ENCODE measurements at regions not wholly inside any gene's neighbourhood (a gene's known extent, or its start where the extent isn't known, plus 50 kb on each side); places are given as distances from the start of the nearest gene placed in this dataset.

- Histone ChIP-seq H3K36me3 (ENCODE audit: control insufficient read depth in 2 of 2, extremely low read depth in 1 of 2, insufficient read depth in 2 of 2, low read length in 2 of 2) (no peaks in the 10 kb centered on the region), H3K4me1 (ENCODE audit: control insufficient read depth, extremely low read depth, insufficient read depth, low read length) (no peaks in the 10 kb centered on the region), H3K9me1 (replicated peaks; ENCODE audit: control insufficient read depth, extremely low read depth, insufficient read depth, low read length) (no peaks in the 10 kb centered on the region), H2AFZ (ENCODE audit: low read depth, low read length) (no peak overlapping the region), H4K20me1 (replicated peaks; ENCODE audit: control insufficient read depth, extremely low read depth, insufficient read depth, low read length) (no peaks in the 10 kb centered on the region), H3K4me3 (replicated peaks in 1 of 3; ENCODE audit: insufficient read depth in 1 of 3, low read depth in 1 of 3, low read length in 3 of 3) (no peak overlapping the region), H3K9me3 (replicated peaks; ENCODE audit: control insufficient read depth, insufficient read depth, low read length) (no peaks in the 10 kb centered on the region), H3K79me2 (ENCODE audit: control insufficient read depth, insufficient read depth, low read length) (no peaks in the 10 kb centered on the region), H3K27ac (ENCODE audit: insufficient read depth, low read depth, low read length) (no peak overlapping the region), H3K4me2 (ENCODE audit: insufficient read depth, low read length) (no peak overlapping the region), H3K27me3 (ENCODE audit: control insufficient read depth in 2 of 2, insufficient read depth in 2 of 2, low read length in 2 of 2) (no peaks in the 10 kb centered on the region), H3K9ac (replicated peaks; ENCODE audit: extremely low read depth, insufficient read depth, low read length) (no peak overlapping the region)
- ChIA-PET POLR2A (no interaction called here), CTCF (no interaction called here)
- no peak for DNase-seq (ENCODE audit: low read depth, low spot score)
- dilution Hi-C loops (cut with MboI; ENCODE audit: extremely low pct_ligation_motif_present, low sequenced_read_pairs) (no loop called here), intact Hi-C loops (cut with micrococcal nuclease) (no loop called here)
- TF ChIP-seq POLR2AphosphoS5 (IDR thresholded peaks at IDR 0.05; ENCODE audit: insufficient read depth, low read depth, low read length) (no peak), FOS (IDR thresholded peaks at IDR 0.05; ENCODE audit: borderline replicate concordance, insufficient read depth, low read length) (no peak), POLR2A (IDR thresholded peaks at IDR 0.05; ENCODE audit: low read depth, low read length) (no peak)
- no peak for FAIRE-seq
- no TSS peak for BruUV-seq (replicated peaks)
These were observed 465.9 kb upstream of the RASGRP1 start for GRCh38 chr15:39030291-39031070.

GRCh38 chr15:39031596-39031995 lies 467.0 kb upstream of the RASGRP1 start:
- intact Hi-C loops (cut with micrococcal nuclease): no loop called here
- Histone ChIP-seq H3K36me3 (ENCODE audit: control insufficient read depth in 2 of 2, extremely low read depth in 1 of 2, insufficient read depth in 2 of 2, low read length in 2 of 2) (no peaks in the 10 kb centered on the region), H3K4me2 (ENCODE audit: insufficient read depth, low read length) (no peak overlapping the region), H3K27ac (ENCODE audit: insufficient read depth, low read depth, low read length) (no peak overlapping the region), H3K9me1 (replicated peaks; ENCODE audit: control insufficient read depth, extremely low read depth, insufficient read depth, low read length) (no peaks in the 10 kb centered on the region), H3K79me2 (ENCODE audit: control insufficient read depth, insufficient read depth, low read length) (no peaks in the 10 kb centered on the region), H3K9me3 (replicated peaks; ENCODE audit: control insufficient read depth, insufficient read depth, low read length) (no peaks in the 10 kb centered on the region), H3K4me1 (ENCODE audit: control insufficient read depth, extremely low read depth, insufficient read depth, low read length) (no peaks in the 10 kb centered on the region), H3K27me3 (ENCODE audit: control insufficient read depth in 2 of 2, insufficient read depth in 2 of 2, low read length in 2 of 2) (no peaks in the 10 kb centered on the region), H2AFZ (ENCODE audit: low read depth, low read length) (no peak overlapping the region), H3K4me3 (replicated peaks in 1 of 3; ENCODE audit: insufficient read depth in 1 of 3, low read depth in 1 of 3, low read length in 3 of 3) (no peak overlapping the region), H4K20me1 (replicated peaks; ENCODE audit: control insufficient read depth, extremely low read depth, insufficient read depth, low read length) (no peaks in the 10 kb centered on the region), H3K9ac (replicated peaks; ENCODE audit: extremely low read depth, insufficient read depth, low read length) (no peak overlapping the region)
- POLR2A ChIA-PET: no interaction called here
- dilution Hi-C loops (cut with MboI; ENCODE audit: extremely low pct_ligation_motif_present, low sequenced_read_pairs): no loop called here
- no peak for FAIRE-seq
- CTCF ChIA-PET: interaction anchor here (1.0 kb wide), 1 partner anchor 23 kb away, joined by 3 read pairs; no protein-coding TSS in a partner anchor
- BruUV-seq (replicated peaks): no TSS peak
- DNase-seq (ENCODE audit: low read depth, low spot score): no peak
- TF ChIP-seq GATA2 (IDR thresholded peaks at IDR 0.05; ENCODE audit: insufficient read depth, insufficient read length, low read depth, low read length) (no peak), CTCF (IDR thresholded peaks at IDR 0.05; ENCODE audit: extremely low read depth in 1 of 2, insufficient read depth in 1 of 2, low read depth in 1 of 2, low read length in 2 of 2) (no peak), JUN (IDR thresholded peaks at IDR 0.05; ENCODE audit: borderline replicate concordance, insufficient read depth, insufficient read length, low read depth) (no peak), MAX (IDR thresholded peaks at IDR 0.05; ENCODE audit: insufficient read depth, insufficient read length) (no peak), POLR2A (IDR thresholded peaks at IDR 0.05; ENCODE audit: low read depth, low read length) (no peak)

All from endothelial cell of umbilical vein (primary cell).